Brain microvascular endothelial cell (primary cell): ENCODE measurements at regions not wholly inside any gene's neighbourhood (a gene's known extent, or its start where the extent isn't known, plus 50 kb on each side); places are given as distances from the start of the nearest gene placed in this dataset.
"Not testable (repeated sequence)": the region's sequence is repeated elsewhere in the genome, so short reads cannot be mapped to it uniquely, and the experiment has no call there.

Experiments used
- DNase-seq: peaks from one replicate; pipeline ENCODE4 v3.0.0-alpha.2; 2020
- H3K27ac ChIP-seq: fragments of 250-450 bp; sonication (Bioruptor Pico); 2 replicates; pipeline ENCODE4 v1.5.1; 2020; ENCODE audit warnings: mild to moderate bottlenecking, moderate library complexity
- H3K27me3 ChIP-seq: fragments of 250-450 bp; sonication (Bioruptor Pico); replicated peaks from 2 replicates; pipeline ENCODE4 v1.5.1; 2020; ENCODE audit warnings: mild to moderate bottlenecking
- H3K36me3 ChIP-seq: fragments of 250-450 bp; sonication (Bioruptor Pico); replicated peaks from 2 replicates; pipeline ENCODE4 v1.5.1; 2020; ENCODE audit warnings: mild to moderate bottlenecking
- H3K4me3 ChIP-seq: 2 replicates; pipeline ENCODE4 v1.5.1; 2011; ENCODE audit warnings: low read depth, mild to moderate bottlenecking, control low read depth, low read length, moderate library complexity
- CTCF ChIP-seq: IDR thresholded peaks from 2 replicates; pipeline ENCODE4 v1.5.1; 2011; ENCODE audit warnings: low read depth, mild to moderate bottlenecking, moderate library complexity, low read length, control low read depth, inconsistent platforms; ENCODE audit errors: missing control alignments
- in situ Hi-C: cut with HindIII; loops from 2 replicates; pipeline ENCODE4 v1.10.0; 2017; ENCODE audit warnings: low sequenced_read_pairs, low pct_ligation_motif_present

- no peak overlapping the region for H3K27ac ChIP-seq
- no peak for TF ChIP-seq CTCF
- DNase-seq: no peak
- no peak overlapping the region for H3K4me3 ChIP-seq
- in situ Hi-C loops: no loop called here
- no peaks in the 10 kb centered on the region for H3K36me3 ChIP-seq
- no peaks in the 10 kb centered on the region for H3K27me3 ChIP-seq
Observed at GRCh38 chr3:71951361-71951760, 166.4 kb upstream of the PROK2 start.

- no peaks in the 10 kb centered on the region for H3K27me3 ChIP-seq
- no peak overlapping the region for H3K4me3 ChIP-seq
- no peak overlapping the region for H3K27ac ChIP-seq
- DNase-seq: no peak
- no peak for TF ChIP-seq CTCF
- in situ Hi-C loops: no loop called here
- no peaks in the 10 kb centered on the region for H3K36me3 ChIP-seq
Observed at GRCh38 chr3:71949442-71949841, 164.5 kb upstream of the PROK2 start.

- Histone ChIP-seq H3K27ac (no peak overlapping the region), H3K27me3 (no peaks in the 10 kb centered on the region), H3K36me3 (no peaks in the 10 kb centered on the region), H3K4me3 (no peak overlapping the region)
- TF ChIP-seq CTCF: no peak
- DNase-seq: no peak
- in situ Hi-C loops: no loop called here
Observed at GRCh38 chr3:71944482-71945065, 159.6 kb upstream of the PROK2 start.

GRCh38 chr3:71942432-71943187, 157.7 kb upstream of the PROK2 start:
- Histone ChIP-seq H3K36me3 (no peaks in the 10 kb centered on the region), H3K27me3 (no peaks in the 10 kb centered on the region), H3K4me3 (no peak overlapping the region), H3K27ac (no peak overlapping the region)
- in situ Hi-C loops: no loop called here
- DNase-seq: no peak
- TF ChIP-seq CTCF: no peak

- TF ChIP-seq CTCF: no peak
Observed at GRCh38 chr3:71940486-71940885, 155.5 kb upstream of the PROK2 start.

GRCh38 chr3:71938081-71938480, 153.1 kb upstream of the PROK2 start:
- H3K27me3 ChIP-seq, in situ Hi-C loops, DNase-seq, H3K4me3 ChIP-seq, H3K27ac ChIP-seq, H3K36me3 ChIP-seq: not testable (repeated sequence)

More at GRCh38 chr3:71940486-71940885, 155.5 kb upstream of the PROK2 start:
- Histone ChIP-seq H3K4me3 (no peak overlapping the region), H3K36me3 (no peaks in the 10 kb centered on the region), H3K27me3 (no peaks in the 10 kb centered on the region), H3K27ac (no peak overlapping the region)
- DNase-seq: no peak
- in situ Hi-C loops: no loop called here
